ENCODE measurements at regions not wholly inside any gene's neighbourhood (a gene's known extent, or its start where the extent isn't known, plus 50 kb on each side); places are given as distances from the start of the nearest gene placed in this dataset.
"Not testable (repeated sequence)": the region's sequence is repeated elsewhere in the genome, so short reads cannot be mapped to it uniquely, and the experiment has no call there.

DNA sequence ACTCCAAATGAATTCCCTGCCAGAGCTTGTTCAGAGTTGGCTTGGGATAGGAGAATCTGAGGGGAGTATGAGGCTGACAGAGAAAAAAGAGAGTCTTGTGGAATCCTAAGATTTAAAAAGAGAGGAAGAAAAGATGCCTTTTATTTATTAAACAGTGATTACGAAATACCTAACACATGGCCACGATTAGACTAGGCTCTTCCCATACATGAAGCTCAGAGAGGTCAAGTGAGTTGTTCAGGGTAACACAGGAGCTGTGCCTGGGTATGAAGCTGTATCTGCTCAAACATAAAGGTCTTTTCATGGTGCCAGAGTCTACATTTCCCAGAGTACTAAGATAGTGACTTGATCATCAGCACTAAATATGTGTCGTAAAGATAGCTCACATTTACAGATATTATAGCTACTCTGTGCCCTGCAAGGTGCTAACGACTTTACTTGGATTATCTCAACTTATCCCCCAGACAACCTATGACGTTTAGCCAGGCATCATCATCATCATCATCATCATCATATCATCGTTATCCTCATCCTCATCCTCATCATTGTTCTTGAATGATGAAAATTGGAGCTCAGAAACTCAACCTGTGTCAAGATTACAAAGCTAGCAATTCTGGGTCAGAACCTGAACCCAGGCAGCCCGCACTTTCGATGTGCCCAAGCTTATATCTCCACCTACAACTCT lies 500.8 kb downstream of the NPIPA7 start:
- DNase-seq (ENCODE audit: low read depth in 2 of 2): no peak

DNA sequence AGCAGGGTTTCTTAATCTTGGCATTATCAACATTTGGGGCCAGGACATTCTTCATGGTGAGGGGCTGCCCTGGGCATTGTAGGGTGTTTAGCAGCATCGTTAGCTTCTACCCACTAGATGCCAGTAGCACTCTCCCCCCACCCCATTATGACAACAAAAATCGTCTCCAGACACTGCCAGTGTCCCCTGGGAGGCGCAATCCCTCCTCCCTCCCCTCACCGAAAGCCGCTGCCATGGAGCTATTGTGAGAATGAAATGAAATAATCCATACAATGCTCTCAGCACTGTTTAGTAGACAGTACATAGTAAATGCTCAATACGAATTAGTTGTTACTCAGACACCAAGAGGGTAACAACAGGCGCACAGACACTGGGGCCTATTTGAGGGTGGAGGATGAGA lies 502.9 kb downstream of the NPIPA7 start:
- no peak for DNase-seq (ENCODE audit: low read depth in 2 of 2)

DNA sequence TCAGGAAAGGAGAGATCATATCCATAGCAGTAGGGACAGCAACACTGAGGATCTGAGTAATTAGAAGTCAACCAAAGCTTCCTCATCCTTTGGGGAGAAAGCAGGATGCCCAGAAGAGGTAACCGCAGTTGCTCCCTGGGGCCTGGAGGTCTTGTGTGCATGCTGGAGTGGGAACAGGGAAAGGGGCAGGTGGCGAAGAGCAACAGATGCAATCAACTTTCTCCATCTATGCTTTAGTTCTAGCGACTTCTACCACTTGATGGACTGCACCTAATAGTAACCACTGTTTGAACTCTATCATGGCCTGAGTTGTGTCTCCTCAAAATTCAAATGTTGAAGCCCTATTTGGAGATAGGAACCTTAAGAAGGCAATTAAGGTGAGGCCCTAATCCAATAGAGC lies 503.8 kb downstream of the NPIPA7 start:
- DNase-seq (ENCODE audit: low read depth in 2 of 2): no peak

DNA sequence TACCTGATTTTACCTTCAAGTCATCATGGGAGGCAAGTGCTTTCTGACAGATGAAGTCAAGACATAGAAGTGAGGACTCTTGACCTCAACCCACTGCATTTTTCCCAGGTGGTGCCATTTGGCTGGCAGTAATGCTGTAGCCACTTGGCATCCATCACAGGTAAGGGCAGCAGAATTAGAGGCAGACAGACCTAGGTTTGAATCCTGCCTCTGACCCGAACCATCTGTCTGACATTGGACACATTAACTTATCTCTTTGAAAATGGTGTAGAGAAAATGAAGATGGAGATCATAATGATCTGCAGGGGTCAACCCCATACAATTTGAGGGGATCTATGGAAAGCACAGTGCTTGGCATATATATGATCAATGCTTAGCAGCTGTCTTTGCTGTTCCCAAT lies 505.5 kb downstream of the NPIPA7 start:
- no peak for DNase-seq (ENCODE audit: low read depth in 2 of 2)

DNA sequence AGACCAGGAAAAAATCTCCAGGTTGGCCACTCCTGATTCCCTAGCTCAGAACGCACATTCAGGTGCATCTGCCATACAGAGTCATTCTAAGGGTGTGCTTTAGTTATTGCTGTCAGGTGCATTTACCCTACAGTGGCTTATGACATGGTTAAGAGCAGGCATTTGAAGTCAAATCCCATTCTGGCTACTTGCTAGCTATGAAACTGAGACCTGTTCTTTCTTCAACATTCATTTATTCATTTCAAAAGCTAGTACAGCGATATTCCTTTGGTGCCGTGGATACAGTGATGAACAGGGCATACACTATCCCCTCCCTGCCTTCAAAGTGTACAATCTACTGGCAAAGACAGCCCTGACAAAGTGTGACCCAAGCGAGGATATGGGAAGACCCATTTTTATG lies 508.3 kb downstream of the NPIPA7 start:
- DNase-seq (ENCODE audit: low read depth in 2 of 2): no peak

DNA sequence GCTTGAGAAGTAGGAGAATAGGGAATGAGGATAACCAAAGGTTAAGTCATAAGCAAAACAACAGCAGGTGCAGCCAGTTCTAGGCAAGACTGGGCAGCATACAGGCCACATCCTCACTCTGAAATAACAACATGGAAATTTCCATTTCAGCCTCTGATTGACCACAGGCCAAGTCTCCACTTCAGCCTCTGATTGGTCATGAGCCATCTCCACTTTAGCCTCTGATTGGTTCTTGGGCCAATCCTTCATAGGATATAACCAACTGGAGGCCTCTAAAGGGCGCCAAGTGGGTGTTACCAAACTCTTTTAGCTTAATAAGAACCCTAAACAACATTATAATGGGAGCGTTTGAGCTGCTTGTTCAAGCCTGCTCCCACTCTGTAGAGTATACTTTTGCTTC lies 512.0 kb downstream of the NPIPA7 start:
- DNase-seq (ENCODE audit: low read depth in 2 of 2): no peak

DNA sequence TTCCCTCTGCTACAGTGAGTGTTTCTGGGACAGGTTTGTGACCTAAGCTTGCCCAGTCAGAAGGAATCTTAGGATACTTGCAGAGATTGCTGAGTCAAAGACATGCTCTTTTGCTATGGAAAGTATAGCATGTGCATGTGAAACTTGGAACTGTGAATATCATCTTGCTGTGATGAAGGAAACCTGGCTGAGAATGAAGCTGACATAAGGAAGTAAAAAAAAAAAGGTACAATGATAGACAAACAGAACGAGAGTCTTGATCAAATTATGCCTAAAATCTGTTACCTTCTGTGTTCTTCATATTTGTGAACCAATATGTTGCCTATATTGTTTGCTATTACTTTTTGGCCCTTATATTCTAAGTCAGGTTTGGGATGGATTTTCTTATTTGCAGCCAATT lies 525.7 kb downstream of the NPIPA7 start:
- DNase-seq (ENCODE audit: low read depth in 2 of 2): no peak

DNA sequence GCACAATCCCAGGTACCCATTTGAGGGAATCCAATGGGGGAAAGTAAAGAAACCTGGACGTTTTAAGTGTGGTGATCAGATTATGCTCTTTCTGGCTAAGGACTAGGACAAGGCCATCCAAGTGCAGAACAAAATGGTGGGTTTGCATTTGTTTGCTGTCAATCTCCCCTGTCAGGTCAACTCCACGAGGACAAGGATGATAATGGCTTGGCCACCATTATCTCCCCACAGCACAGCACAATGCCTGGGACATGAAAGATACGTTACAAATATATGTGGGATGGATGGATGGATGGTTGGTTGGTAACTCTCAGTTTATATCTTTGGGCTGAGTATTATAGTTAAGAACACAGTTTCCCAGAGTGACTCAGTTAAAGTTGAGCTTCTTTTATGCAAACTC lies 526.9 kb downstream of the NPIPA7 start:
- no peak for DNase-seq (ENCODE audit: low read depth in 2 of 2)

DNA sequence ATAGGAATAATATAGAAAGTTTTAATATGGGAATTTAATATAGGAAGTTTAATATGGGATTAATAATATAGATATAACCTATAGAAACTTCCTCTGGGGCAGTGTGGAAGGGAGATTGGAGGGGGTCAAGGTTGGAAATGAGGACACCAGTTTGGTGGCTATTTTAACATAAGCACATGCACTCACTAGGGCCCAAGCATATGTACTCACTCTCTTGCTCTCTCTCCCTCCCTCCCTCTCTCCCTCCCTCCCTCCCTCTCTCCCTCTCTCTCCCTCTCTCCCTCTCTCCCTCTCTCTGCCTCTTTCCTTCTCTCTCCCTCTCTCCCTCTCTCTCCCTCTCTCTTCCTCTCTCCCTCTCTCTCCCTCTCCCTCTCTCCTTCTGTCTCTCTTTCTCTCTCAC lies 528.1 kb downstream of the NPIPA7 start:
- no peak for DNase-seq (ENCODE audit: low read depth in 2 of 2)

DNA sequence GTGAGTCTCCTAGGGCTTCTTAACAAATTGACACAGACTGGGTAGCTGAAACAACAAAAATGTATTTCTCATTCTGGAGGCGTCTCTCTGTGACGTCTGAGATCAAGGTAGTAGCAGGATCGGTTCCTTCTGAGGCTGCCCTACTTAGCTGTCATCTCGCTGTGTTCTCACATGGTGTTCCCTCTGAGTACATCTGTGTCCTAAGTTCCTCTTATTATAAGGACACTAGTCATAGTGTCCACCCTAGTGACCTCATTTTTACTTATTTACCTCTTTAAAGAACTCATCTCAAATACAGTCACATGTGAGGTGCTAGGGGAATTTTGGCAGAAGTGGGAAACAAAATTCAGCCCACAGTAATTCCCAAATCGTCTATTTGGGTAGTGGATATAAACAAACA lies 529.1 kb downstream of the NPIPA7 start:
- no peak for DNase-seq (ENCODE audit: low read depth in 2 of 2)

DNA sequence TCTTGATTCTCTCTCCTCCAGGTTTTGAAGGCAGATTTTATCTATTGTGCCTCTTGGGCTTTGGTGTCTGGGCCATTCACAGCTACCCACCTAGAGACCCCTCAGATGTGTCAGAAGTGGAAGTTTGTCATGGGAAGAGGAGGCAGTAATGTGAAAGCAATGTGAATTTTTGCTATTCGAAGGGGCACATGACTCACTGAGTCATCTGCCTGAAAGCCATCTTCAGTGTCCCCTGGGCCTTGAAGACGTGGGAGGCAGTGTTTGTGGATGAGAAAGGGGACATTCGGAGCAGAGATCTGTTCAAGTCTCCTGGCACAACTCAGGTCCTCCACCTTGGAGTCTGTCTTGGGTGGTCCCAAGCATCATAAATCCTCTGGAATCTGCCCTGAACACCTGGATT lies 530.2 kb downstream of the NPIPA7 start:
- DNase-seq (ENCODE audit: low read depth in 2 of 2): no peak

DNA sequence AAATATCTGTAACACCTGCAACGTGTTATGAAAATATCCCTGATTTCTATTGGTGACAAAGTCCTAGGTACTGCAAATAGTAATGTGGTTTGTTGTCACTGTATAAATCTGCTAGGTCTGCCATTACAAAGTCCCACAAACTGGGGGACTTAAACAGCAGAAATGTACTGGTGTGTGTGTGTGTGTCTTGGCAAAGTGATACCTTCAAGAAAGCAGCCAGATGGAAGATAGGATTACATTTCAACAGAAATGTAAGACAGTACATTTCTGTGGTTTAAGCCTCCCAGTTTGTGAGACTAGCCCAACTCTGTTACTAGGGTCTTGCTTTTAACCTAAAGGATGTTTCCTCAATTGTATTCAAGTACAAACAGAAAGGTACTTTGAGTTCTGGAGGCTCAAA lies 531.7 kb downstream of the NPIPA7 start:
- no peak for DNase-seq (ENCODE audit: low read depth in 2 of 2)

DNA sequence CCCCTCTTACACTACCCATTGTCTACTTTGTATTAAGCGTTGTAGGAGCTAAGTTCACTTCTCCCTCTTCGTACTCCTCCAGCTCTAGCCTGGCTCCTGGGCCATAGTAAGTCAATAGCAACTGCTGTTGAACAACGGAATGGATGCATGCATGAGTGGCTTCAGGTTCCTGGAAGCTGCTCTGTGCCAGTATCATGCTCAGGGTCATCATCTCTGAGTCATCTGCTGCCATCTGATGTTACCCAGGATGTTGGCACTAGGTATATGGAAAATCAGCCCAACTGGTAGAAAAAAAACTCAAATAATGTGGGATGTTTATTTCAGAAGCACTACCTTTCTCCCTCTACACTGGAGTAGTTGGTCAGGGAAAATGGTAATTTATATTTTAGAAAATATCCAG lies 536.8 kb downstream of the NPIPA7 start:
- no peak for DNase-seq (ENCODE audit: low read depth in 2 of 2)

DNA sequence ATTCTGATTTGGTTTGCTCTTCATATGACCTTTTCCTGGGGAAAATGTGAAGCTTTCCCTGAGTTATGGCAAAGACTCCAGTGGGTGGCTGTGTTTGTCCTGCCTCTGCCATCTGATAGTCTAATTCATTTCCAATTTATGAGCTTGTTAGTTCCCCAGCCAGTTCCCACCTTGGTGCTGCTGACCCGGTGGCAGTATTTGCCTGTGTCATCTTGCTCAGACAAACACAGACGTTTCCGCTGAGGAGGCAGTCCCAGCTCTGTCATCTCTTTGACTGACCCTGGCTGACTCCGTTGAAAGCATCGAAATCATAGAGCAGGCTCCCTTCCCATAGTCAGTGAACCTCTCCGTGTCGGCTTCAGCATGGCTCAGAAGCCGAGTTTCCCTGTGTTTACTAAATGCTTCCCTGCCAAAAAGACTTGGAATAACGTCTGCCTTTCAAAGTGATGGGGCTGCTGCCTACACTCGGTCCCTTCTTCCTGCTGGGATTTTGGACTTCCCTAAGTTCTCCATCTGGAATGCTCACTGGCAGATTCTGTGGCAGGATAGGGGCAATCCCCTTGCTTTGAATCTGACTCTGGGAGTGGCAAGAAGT lies 538.3 kb downstream of the NPIPA7 start:
- no peak for DNase-seq (ENCODE audit: low read depth in 2 of 2)

DNA sequence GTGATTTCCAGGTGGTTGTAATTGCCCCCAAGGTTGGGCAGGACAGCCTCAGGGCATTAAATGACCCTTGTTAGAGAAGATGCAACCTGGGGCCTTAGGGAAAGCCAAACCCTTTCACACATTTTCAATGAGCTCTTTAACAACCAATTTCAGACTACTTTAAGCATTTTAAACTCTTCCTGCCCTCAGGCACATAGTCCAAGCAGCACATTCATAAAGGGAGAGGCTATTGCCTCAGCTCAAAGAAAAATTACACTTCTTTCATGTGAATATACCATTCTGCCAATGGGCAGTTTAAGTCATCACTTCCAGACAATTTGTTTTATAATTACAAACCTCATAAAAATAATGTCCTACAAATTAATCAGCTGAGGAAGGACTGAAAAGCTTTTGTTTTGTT lies 544.5 kb downstream of the NPIPA7 start:
- DNase-seq (ENCODE audit: low read depth in 2 of 2): no peak

DNA sequence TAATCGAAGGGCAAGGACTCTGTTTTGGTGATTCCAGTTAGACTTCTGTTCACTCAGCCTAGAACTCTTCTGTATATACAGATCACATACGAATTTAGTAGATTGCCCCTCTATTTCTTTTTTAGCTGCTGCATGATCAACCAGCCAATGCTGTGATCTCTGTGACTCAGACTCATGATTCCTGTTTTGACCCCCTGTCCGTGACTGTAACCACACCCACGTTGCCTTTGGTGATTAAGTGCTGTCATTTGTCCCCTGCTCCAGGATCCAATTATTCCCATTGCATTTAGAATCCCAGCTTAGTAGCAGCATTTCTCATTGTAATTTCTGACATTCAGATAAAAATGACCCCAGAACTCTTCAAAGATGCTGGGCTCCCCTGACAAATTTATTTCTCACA lies 545.7 kb downstream of the NPIPA7 start:
- no peak for DNase-seq (ENCODE audit: low read depth in 2 of 2)

DNA sequence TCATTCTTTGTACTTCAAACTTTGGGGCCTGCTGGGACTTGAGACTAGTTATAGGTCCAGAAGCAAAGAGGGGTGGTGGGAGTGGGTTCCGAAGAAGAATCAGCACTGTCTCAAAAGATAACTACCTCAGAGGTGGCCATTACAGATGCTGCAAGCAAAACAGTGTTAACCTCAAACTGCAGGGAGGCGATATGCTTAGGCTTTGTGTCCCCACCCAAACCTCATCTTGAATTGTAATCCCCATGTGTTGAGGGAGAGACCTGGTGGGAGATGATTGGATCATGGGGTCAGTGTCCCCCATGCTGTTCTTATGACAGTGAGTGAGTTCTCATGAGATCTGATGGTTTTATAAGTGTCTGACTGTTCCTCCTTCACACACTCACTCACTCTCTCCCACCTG lies 545.3 kb downstream of the XYLT1 start:
- no peak for DNase-seq (ENCODE audit: low read depth in 2 of 2)

DNA sequence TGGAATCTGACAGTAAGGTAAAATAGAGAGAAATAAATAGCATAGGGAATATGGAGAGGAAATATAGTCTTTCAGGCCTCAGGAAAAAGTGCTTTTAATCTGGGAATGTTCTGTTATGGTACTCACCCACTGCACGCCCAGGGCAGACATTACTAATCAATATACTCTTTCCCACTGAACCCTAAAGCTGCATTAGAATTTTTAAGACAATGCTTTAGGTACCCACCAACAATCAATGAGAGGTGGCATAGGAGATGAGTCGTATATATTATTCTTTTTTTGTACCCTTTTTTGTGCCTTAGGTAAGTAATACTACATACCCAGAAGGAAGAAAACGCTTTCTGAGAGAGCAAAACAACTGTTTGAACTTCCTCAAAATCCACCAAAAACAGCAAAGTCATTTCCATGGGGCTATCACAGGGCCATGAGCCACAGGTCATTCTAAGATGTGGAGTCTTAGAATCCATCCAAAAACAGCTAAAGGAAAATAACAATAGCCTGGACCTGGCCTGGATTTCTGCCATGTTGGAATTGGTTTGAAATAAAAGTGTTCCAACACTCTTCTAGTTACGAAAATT lies 542.1 kb downstream of the XYLT1 start:
- DNase-seq (ENCODE audit: low read depth in 2 of 2): no peak

DNA sequence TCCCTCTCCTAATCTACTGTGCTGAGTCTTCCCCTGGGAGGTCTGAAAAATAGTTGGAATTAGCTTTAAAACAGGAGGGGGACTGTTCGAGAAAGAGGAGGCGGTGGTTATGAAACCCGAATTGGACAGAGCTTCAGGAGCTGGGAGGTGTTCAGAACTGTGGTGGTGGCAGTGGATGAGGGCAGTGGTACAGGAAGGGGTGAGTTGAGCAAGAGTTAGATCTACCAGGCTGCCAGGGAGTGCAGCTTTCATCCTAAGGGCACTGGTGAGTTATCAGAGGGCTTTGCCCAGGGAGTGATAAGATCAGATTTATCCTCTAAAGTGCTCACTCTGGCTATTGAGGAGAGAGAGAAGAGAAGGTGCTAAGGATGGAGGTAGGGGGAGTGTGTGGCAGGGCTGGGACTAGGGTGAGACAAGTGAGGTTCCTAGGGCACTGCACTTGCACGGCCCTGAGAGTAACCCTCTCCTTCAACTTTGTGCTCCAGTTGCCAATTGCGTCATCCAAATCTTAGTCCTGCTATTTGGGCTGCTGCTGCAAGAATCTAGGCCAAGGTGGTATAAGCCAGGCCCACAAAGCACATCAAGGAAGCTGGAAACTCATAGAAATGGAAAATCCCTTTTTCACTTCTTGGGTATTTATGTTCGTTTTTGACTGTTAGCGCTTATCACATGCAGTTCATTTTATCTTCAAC lies 540.3 kb downstream of the XYLT1 start:
- DNase-seq (ENCODE audit: low read depth in 2 of 2): no peak

DNA sequence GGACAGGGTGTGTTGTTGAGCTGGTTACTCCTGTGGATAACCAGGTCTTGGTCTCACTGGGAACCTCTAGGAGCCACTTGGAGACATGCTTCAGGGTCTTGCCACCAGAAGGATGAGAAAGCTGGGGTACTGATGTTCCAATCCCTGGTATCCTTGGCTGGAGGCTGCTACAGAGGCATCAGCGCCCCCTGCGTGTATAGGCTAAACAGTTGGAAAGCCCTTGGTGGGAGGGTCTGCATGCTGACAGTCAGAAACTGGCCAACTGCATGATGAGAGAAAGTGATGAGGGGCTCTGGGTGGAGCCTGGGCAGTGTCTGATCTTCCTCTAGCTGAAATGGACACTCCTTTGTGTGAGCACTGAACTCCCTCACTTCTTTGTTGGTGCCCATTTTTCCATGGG lies 536.9 kb downstream of the XYLT1 start:
- DNase-seq (ENCODE audit: low read depth in 2 of 2): no peak

DNA sequence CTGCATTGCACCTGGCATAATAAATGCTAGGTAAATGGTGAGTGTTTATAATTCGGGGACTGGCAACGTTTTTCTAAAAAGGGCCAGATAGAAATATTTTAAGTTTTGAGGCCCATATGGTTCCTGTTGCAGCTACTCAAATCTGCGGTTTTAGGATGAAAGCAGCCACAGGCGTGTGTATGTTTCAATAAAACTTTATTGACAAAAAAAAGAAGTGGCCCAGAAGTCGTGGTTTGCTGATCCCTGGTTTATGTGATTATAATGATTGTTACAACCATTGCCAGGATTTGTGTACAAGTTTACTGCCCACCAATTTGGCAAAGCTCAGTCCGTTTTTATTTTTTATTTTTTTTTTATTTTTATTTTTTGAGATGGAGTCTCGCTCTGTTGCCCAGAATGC lies 536.1 kb downstream of the XYLT1 start:
- no peak for DNase-seq (ENCODE audit: low read depth in 2 of 2)

DNA sequence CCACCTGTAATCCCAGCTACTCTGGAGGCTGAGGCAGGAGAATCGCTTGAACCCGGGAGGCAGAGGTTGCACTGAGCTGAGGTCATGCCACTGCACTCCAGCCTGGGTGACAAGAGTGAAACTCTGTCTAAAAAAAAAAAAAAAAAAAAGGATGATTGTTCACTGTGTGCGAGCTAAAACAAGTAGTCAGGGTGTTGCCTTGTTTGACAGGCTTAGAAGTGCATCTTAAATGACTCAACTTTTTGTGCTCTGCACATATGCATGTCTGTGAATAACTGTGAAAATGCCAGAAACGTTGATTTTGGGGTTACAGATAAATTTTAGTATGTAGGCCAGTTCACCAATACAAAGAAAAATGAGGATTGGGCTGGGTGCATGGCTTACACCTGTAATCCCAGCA lies 534.9 kb downstream of the XYLT1 start:
- DNase-seq (ENCODE audit: low read depth in 2 of 2): not testable (repeated sequence)

DNA sequence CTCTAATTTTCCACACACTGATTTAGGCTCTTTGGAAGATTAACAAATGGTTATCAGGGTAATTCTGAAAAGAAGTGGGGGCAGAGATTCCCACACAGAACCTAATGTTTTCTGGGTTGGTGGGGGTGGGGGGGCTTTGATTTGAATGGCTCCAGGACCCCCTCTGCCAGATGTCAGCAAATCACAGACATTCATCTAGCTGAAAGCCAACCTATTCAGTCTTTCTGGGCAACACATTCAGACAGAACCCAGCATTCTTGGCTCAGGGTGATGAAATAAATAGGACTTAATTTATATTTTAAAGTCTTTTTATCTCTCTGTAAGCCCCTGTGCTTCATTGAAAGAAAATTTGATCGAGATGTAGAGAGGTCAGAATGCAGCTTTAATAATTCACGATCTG lies 533.2 kb downstream of the XYLT1 start:
- DNase-seq (ENCODE audit: low read depth in 2 of 2): no peak
